SH-SY5Y (cell line): ENCODE measurements at regions not wholly inside any gene's neighbourhood (a gene's known extent, or its start where the extent isn't known, plus 50 kb on each side); places are given as distances from the start of the nearest gene placed in this dataset.

Experiments
- GATA2 ChIP-seq: IDR thresholded peaks from 2 replicates; pipeline ENCODE4 v1.6.1; 2011; ENCODE audit warnings: mild to moderate bottlenecking, low read depth, low read length
- GATA3 ChIP-seq: IDR thresholded peaks from 2 replicates; pipeline ENCODE4 v1.6.1; 2011; ENCODE audit warnings: low read depth, mild to moderate bottlenecking, low read length, moderate library complexity

GRCh38 chr12:86719381-86719780, 463.2 kb upstream of the MGAT4C start:
- TF ChIP-seq GATA3 = no peak
- TF ChIP-seq GATA2 = no peak
